ENCODE measurements at regions not wholly inside any gene's neighbourhood (a gene's known extent, or its start where the extent isn't known, plus 50 kb on each side); places are given as distances from the start of the nearest gene placed in this dataset.
"Not testable (repeated sequence)": the region's sequence is repeated elsewhere in the genome, so short reads cannot be mapped to it uniquely, and the experiment has no call there.

DNA sequence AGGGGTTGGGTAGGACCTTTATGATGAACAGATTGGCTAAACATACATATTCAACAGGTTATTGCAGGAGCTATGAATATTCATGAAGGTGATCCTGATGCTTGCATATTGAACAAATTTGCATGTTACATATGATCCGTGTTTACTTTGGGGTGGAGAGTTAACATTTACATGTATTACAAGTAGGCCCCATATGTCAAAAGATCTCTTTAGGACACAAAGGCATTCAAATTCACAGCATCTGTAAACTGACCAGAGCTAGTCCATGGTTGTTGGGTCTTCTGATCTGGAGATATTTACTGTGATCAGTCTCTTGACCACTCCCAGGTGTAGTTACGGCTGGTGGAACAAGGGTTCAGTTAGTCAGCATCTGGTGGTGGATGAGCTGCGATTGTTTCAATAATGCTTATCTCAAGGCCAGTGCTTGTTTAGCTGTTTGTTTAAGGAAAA is 80.4 kb downstream of the PMAIP1 start:
- no peak overlapping the region for H3K27ac Mint-ChIP-seq (ENCODE audit: unreplicated experiment)
- no peaks in the 10 kb centered on the region for H3K4me1 Mint-ChIP-seq (ENCODE audit: unreplicated experiment)
- H3K36me3 Mint-ChIP-seq (ENCODE audit: unreplicated experiment) = no peaks in the 10 kb centered on the region
- no peak for DNase-seq (ENCODE audit: extremely low spot score, unreplicated experiment)
- no peak overlapping the region for H3K4me3 Mint-ChIP-seq (ENCODE audit: unreplicated experiment)
- no peaks in the 10 kb centered on the region for H3K9me3 Mint-ChIP-seq (ENCODE audit: unreplicated experiment)
- TF ChIP-seq, protein P1, sequence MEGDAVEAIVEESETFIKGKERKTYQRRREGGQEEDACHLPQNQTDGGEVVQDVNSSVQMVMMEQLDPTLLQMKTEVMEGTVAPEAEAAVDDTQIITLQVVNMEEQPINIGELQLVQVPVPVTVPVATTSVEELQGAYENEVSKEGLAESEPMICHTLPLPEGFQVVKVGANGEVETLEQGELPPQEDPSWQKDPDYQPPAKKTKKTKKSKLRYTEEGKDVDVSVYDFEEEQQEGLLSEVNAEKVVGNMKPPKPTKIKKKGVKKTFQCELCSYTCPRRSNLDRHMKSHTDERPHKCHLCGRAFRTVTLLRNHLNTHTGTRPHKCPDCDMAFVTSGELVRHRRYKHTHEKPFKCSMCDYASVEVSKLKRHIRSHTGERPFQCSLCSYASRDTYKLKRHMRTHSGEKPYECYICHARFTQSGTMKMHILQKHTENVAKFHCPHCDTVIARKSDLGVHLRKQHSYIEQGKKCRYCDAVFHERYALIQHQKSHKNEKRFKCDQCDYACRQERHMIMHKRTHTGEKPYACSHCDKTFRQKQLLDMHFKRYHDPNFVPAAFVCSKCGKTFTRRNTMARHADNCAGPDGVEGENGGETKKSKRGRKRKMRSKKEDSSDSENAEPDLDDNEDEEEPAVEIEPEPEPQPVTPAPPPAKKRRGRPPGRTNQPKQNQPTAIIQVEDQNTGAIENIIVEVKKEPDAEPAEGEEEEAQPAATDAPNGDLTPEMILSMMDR (IDR thresholded peaks at IDR 0.05) = no peak
- peaks cover 7% of the 10 kb centered on the region for H3K27me3 Mint-ChIP-seq (ENCODE audit: unreplicated experiment)

DNA sequence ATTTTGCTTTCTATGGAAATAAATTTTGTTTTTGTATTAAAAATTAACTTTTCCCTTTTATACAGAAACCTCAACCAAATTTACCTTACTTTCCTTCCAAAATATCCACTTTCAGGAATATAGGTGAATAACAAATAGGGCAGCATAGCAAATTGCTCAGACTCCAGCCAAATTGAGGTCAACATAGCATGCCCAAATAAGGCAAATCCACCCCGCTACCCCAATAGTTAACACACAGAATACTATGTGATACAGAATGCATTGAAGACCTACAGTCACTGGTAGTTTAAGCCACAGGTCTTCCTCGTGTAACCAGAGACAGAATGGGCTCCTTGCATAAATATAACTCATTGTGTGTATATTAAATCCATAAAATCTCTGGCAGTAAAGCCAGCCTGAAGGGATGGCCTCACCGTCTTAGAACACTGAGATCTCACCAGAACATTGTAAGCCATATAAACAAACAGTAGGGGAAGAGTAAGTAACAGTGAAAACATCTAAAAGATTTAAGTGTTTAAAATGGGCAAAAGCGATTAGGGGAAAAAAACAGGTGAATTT is 72.2 kb downstream of the PMAIP1 start:
- TF ChIP-seq, protein P1 (IDR thresholded peaks at IDR 0.05) = no peak
- Mint-ChIP-seq H3K36me3 (ENCODE audit: unreplicated experiment) (no peaks in the 10 kb centered on the region), H3K27me3 (ENCODE audit: unreplicated experiment) (peaks cover 42% of the 10 kb centered on the region), H3K9me3 (ENCODE audit: unreplicated experiment) (no peaks in the 10 kb centered on the region), H3K4me3 (ENCODE audit: unreplicated experiment) (no peak overlapping the region), H3K4me1 (ENCODE audit: unreplicated experiment) (no peaks in the 10 kb centered on the region), H3K27ac (ENCODE audit: unreplicated experiment) (no peak overlapping the region)
- DNase-seq (ENCODE audit: extremely low spot score, unreplicated experiment) = no peak

DNA sequence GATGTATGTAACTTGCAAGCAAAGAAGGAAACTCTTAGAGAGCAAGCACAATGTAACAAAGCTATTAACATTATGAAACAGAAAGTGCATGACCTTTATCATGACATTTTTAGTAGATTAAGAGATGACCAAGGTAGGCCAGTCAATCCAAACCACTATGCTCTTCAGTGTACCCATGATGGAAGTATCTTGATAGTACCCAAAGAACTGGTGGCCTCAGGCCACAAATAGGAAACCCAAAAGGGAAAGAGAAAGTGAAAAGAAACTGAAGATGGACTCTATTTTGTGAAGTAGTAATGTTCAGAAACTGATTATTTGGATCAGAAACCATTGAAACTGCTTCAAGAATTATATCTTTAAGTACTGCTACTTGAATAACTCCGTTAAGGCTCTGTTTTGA is 71.3 kb downstream of the PMAIP1 start:
- not testable (repeated sequence) for H3K27ac Mint-ChIP-seq (ENCODE audit: unreplicated experiment); H3K9me3 Mint-ChIP-seq (ENCODE audit: unreplicated experiment); DNase-seq (ENCODE audit: extremely low spot score, unreplicated experiment); H3K4me1 Mint-ChIP-seq (ENCODE audit: unreplicated experiment); H3K4me3 Mint-ChIP-seq (ENCODE audit: unreplicated experiment); H3K36me3 Mint-ChIP-seq (ENCODE audit: unreplicated experiment)
- H3K27me3 Mint-ChIP-seq (ENCODE audit: unreplicated experiment) = peaks cover 48% of the 10 kb centered on the region

DNA sequence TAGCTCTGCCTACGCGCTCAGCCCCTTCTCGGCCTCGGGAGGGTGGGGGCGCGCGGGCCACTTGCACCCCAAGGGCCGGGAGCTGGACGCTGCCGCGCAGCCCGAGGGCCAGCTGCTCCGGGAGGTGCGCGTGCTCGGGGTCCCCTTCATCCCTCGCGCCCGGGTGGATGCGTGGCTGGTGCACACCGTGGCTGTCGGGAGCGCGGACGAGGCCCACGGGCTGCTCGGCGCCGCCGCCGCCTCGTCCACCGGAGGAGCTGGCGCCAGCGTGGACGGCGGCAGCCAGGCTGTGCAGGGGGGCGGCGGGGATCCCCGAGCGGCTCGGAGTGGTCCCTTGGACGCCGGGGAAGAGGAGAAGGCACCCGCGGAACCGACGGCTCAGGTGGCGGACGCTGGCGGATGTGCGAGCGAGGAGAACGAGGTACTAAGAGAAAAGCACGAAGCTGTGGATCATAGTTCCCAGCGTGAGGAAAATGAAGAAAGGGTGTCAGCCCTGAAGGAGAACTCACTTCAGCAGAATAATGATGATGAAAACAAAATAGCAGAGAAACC is 69.8 kb downstream of the PMAIP1 start:
- H3K36me3 Mint-ChIP-seq (ENCODE audit: unreplicated experiment); H3K4me3 Mint-ChIP-seq (ENCODE audit: unreplicated experiment); H3K27ac Mint-ChIP-seq (ENCODE audit: unreplicated experiment); DNase-seq (ENCODE audit: extremely low spot score, unreplicated experiment); H3K9me3 Mint-ChIP-seq (ENCODE audit: unreplicated experiment); H3K4me1 Mint-ChIP-seq (ENCODE audit: unreplicated experiment): not testable (repeated sequence)
- peaks cover 54% of the 10 kb centered on the region for H3K27me3 Mint-ChIP-seq (ENCODE audit: unreplicated experiment)

DNA sequence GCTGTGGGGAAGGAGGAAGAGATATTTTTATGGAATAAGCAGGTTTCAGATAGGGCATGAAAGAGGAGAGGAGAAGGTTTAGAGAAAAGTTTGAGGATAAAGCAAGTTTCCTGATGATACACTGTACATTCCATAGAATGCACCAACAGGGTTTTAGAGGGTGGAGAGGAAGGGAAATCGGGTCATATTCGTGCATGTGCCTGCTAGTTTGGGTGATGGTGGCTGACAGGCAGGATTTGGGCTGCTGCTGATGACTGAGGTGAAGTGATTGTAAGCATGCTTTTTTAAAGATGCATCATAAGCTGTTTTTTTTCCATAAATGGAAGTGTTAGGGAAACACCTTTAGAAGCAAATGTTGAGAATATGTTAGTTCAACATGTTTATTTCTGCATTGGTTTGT is 68.8 kb downstream of the PMAIP1 start:
- Mint-ChIP-seq H3K36me3 (ENCODE audit: unreplicated experiment) (no peaks in the 10 kb centered on the region), H3K9me3 (ENCODE audit: unreplicated experiment) (no peaks in the 10 kb centered on the region), H3K4me1 (ENCODE audit: unreplicated experiment) (no peaks in the 10 kb centered on the region), H3K4me3 (ENCODE audit: unreplicated experiment) (no peak overlapping the region), H3K27me3 (ENCODE audit: unreplicated experiment) (peaks cover 52% of the 10 kb centered on the region), H3K27ac (ENCODE audit: unreplicated experiment) (no peak overlapping the region)
- TF ChIP-seq, protein P1 (IDR thresholded peaks at IDR 0.05) = no peak
- DNase-seq (ENCODE audit: extremely low spot score, unreplicated experiment) = no peak

DNA sequence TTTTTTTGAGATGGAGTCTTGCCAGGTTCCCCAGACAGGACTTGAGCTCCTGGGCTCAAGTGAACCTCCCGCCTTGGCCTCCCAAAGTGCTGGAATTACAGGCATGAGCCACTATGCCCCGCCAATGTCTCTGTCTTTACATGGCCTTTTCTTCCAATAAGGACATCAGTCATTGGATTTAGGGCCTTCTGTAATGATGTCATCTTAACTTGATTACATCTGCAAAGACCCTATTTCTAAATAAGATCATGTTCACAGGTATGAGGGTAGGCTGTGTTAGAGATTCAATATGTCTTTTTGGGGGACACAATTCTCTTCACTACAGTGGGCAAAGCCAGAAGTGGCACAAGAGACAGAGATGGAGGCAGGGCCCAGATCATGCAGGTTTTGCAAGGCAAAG is 68.1 kb downstream of the PMAIP1 start:
- H3K27ac Mint-ChIP-seq (ENCODE audit: unreplicated experiment) = no peak overlapping the region
- no peak overlapping the region for H3K4me3 Mint-ChIP-seq (ENCODE audit: unreplicated experiment)
- no peaks in the 10 kb centered on the region for H3K36me3 Mint-ChIP-seq (ENCODE audit: unreplicated experiment)
- no peak for DNase-seq (ENCODE audit: extremely low spot score, unreplicated experiment)
- H3K4me1 Mint-ChIP-seq (ENCODE audit: unreplicated experiment) = no peaks in the 10 kb centered on the region
- H3K27me3 Mint-ChIP-seq (ENCODE audit: unreplicated experiment) = peaks cover 53% of the 10 kb centered on the region
- TF ChIP-seq, protein P1 (IDR thresholded peaks at IDR 0.05) = no peak
- H3K9me3 Mint-ChIP-seq (ENCODE audit: unreplicated experiment) = no peaks in the 10 kb centered on the region
